Testis (tissue), 2 donors: ENCODE measurements at regions not wholly inside any gene's neighbourhood (a gene's known extent, or its start where the extent isn't known, plus 50 kb on each side); places are given as distances from the start of the nearest gene placed in this dataset.

ENCODE experiments used
- DNase-seq: peaks from one replicate; pipeline ENCODE4 v3.0.0-alpha.2; 2019
- H3K27ac ChIP-seq, 2 donors: fragments of 200-600 bp; sonication (generic); one replicate each; pipeline ENCODE4 v1.5.1; 2019
- H3K27me3 ChIP-seq: fragments of 200-600 bp; sonication (generic); one replicate; pipeline ENCODE4 v1.5.1; 2019
- H3K36me3 ChIP-seq: fragments of 200-600 bp; sonication (generic); one replicate; pipeline ENCODE4 v1.5.1; 2017; ENCODE audit warnings: low read depth; ENCODE audit errors: missing control alignments
- H3K4me1 ChIP-seq: fragments of 200-600 bp; sonication (generic); one replicate; pipeline ENCODE4 v1.5.1; 2019
- H3K4me3 ChIP-seq, 2 donors: fragments of 200-600 bp; sonication (generic); one replicate each; pipeline ENCODE4 v1.5.1; 2017 to 2019
- H3K9me3 ChIP-seq: fragments of 200-600 bp; sonication (generic); one replicate; pipeline ENCODE4 v1.5.1; 2017
- POLR2A ChIP-seq: fragments of 450-650 bp; IDR thresholded peaks from one replicate; pipeline ENCODE4 v1.6.1; 2017; ENCODE audit warnings: antibody characterized with exemption, mild to moderate bottlenecking, moderate library complexity
- WGBS, 2 donors: methylation state at CpG; one replicate each; pipeline ENCODE4 v1.1.5; 2018; 5-methylcytosine and 5-hydroxymethylcytosine counted together
- intact Hi-C: fragments of 100-400 bp; cut with DNase I; formaldehyde crosslinking; loops from one replicate; pipeline ENCODE4 v1.15.1; 2023; ENCODE audit warnings: low total_unique reads
- TF ChIP-seq, protein P1 (sequence below), 3 experiments: fragments of 450-650 bp in 2 of 3; fragments of 200-600 bp in 1 of 3; sonication (generic) in 1 of 3; IDR thresholded peaks; one replicate each; pipeline ENCODE4 v1.5.1; 2016 to 2019; ENCODE audit warnings: antibody characterized with exemption in 3 of 3, mild to moderate bottlenecking in 2 of 3, moderate library complexity in 1 of 3

- Histone ChIP-seq H3K4me3 (no peak overlapping the region), H3K27ac (no peak overlapping the region), H3K36me3 (no peaks in the 10 kb centered on the region), H3K27me3 (no peaks in the 10 kb centered on the region), H3K9me3 (no peaks in the 10 kb centered on the region), H3K4me1 (peaks cover 3% of the 10 kb centered on the region)
- intact Hi-C loops = no loop called here
- 37 to 49% methylated on average over 4 of the region's 4 CpGs for WGBS, 2 donors
- TF ChIP-seq POLR2A = no peak
- TF ChIP-seq, protein P1, sequence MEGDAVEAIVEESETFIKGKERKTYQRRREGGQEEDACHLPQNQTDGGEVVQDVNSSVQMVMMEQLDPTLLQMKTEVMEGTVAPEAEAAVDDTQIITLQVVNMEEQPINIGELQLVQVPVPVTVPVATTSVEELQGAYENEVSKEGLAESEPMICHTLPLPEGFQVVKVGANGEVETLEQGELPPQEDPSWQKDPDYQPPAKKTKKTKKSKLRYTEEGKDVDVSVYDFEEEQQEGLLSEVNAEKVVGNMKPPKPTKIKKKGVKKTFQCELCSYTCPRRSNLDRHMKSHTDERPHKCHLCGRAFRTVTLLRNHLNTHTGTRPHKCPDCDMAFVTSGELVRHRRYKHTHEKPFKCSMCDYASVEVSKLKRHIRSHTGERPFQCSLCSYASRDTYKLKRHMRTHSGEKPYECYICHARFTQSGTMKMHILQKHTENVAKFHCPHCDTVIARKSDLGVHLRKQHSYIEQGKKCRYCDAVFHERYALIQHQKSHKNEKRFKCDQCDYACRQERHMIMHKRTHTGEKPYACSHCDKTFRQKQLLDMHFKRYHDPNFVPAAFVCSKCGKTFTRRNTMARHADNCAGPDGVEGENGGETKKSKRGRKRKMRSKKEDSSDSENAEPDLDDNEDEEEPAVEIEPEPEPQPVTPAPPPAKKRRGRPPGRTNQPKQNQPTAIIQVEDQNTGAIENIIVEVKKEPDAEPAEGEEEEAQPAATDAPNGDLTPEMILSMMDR (IDR thresholded peaks at IDR 0.05) = no peak
- peak; percentile 25 for DNase-seq
Observed at GRCh38 chr6:113645576-113645970, 211.6 kb upstream of the MARCKS start.

GRCh38 chr6:113645986-113646385 is 211.2 kb upstream of the MARCKS start:
- Histone ChIP-seq H3K36me3 (no peaks in the 10 kb centered on the region), H3K4me3 (no peak overlapping the region), H3K9me3 (no peaks in the 10 kb centered on the region), H3K27me3 (no peaks in the 10 kb centered on the region), H3K4me1 (peaks cover 3% of the 10 kb centered on the region), H3K27ac (no peak overlapping the region)
- WGBS, 2 donors = 75 to 83% methylated on average over 3 of the region's 3 CpGs
- intact Hi-C loops = no loop called here
- no peak for TF ChIP-seq POLR2A
- TF ChIP-seq, protein P1 (IDR thresholded peaks at IDR 0.05) = no peak
- no peak for DNase-seq

DNA sequence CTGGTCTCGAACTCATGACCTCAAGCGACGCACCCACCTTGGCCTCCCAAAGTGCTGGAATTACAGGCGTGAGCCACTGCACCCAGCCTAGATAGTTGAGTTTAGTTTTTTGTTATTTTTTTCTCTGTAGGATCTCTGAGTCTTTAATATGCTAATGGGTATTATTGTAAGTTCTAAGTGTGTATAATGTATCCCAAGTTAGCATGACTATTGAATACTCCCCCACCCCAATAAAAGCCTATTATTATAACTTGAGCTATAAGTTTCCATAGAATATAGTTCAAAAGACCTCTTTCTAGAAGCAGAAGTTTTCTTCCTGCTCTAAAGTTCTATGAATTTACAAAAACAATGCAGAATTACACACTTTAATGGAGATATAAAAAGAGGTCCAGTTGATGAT is 210.4 kb upstream of the MARCKS start:
- Histone ChIP-seq H3K4me1 (peaks cover 3% of the 10 kb centered on the region), H3K36me3 (no peaks in the 10 kb centered on the region), H3K27me3 (no peaks in the 10 kb centered on the region), H3K27ac (no peak overlapping the region), H3K4me3 (no peak overlapping the region), H3K9me3 (no peaks in the 10 kb centered on the region)
- 69 to 74% methylated on average over 4 of the region's 4 CpGs for WGBS, 2 donors
- no peak for DNase-seq
- TF ChIP-seq POLR2A = no peak
- TF ChIP-seq, protein P1 (IDR thresholded peaks at IDR 0.05) = no peak
- intact Hi-C loops = no loop called here

GRCh38 chr6:113647143-113647889 is 209.8 kb upstream of the MARCKS start:
- TF ChIP-seq POLR2A = no peak
- TF ChIP-seq, protein P1 (IDR thresholded peaks at IDR 0.05) = no peak
- 84 to 88% methylated on average over 4 of the region's 4 CpGs for WGBS, 2 donors
- DNase-seq = no peak
- intact Hi-C loops = no loop called here
- H3K36me3 ChIP-seq = no peaks in the 10 kb centered on the region
- no peaks in the 10 kb centered on the region for H3K27me3 ChIP-seq
- H3K4me1 ChIP-seq = peaks cover 3% of the 10 kb centered on the region
- no peak overlapping the region for H3K4me3 ChIP-seq
- no peak overlapping the region for H3K27ac ChIP-seq
- H3K9me3 ChIP-seq = no peaks in the 10 kb centered on the region

GRCh38 chr6:113648698-113649097 is 208.4 kb upstream of the MARCKS start:
- TF ChIP-seq, protein P1 (IDR thresholded peaks at IDR 0.05) = no peak
- no peak for TF ChIP-seq POLR2A
- Histone ChIP-seq H3K9me3 (no peaks in the 10 kb centered on the region), H3K36me3 (no peaks in the 10 kb centered on the region), H3K27ac (no peak overlapping the region), H3K4me3 (no peak overlapping the region), H3K4me1 (peaks cover 3% of the 10 kb centered on the region), H3K27me3 (no peaks in the 10 kb centered on the region)
- 75 to 90% methylated on average over 1 of the region's 1 CpG for WGBS, 2 donors
- intact Hi-C loops = no loop called here
- DNase-seq = no peak
